Fibroblast of lung (primary cell): ENCODE measurements at regions not wholly inside any gene's neighbourhood (a gene's known extent, or its start where the extent isn't known, plus 50 kb on each side); places are given as distances from the start of the nearest gene placed in this dataset.

Experiments
- DNase-seq, 2 donors: peaks; one replicate each; pipeline versions ENCODE4 v3.0.0 to v3.0.0-alpha.2; 2010; ENCODE audit warnings: low read depth in 2 of 2
- H2AFZ ChIP-seq: 2 replicates; pipeline ENCODE4 v1.5.1; 2012; ENCODE audit warnings: low read length, control low read depth, inconsistent platforms
- H3K27ac ChIP-seq: 2 replicates; pipeline ENCODE4 v1.5.1; 2011; ENCODE audit warnings: low read length, control low read depth; ENCODE audit not compliant: insufficient read depth
- H3K27me3 ChIP-seq: 2 replicates; pipeline ENCODE4 v1.5.1; 2011; ENCODE audit warnings: mild to moderate bottlenecking, low read length; ENCODE audit not compliant: control insufficient read depth, insufficient read depth
- H3K36me3 ChIP-seq: 2 replicates; pipeline ENCODE4 v1.5.1; 2011; ENCODE audit warnings: low read length; ENCODE audit not compliant: control insufficient read depth, insufficient read depth
- H3K4me1 ChIP-seq: 2 replicates; pipeline ENCODE4 v1.5.1; 2011; ENCODE audit warnings: low read length; ENCODE audit not compliant: control insufficient read depth, insufficient read depth; ENCODE audit errors: extremely low read depth
- H3K4me2 ChIP-seq: 2 replicates; pipeline ENCODE4 v1.5.1; 2011; ENCODE audit warnings: low read length, control low read depth; ENCODE audit not compliant: insufficient read depth; ENCODE audit errors: extremely low read depth
- H3K4me3 ChIP-seq, 4 experiments: fragments of 200-600 bp in 1 of 4; sonication (generic) in 1 of 4; replicated peaks in 1 of 4; 2 replicates each; pipeline ENCODE4 v1.5.1; 2011 to 2016; ENCODE audit warnings: low read length in 4 of 4, low read depth in 3 of 4, mild to moderate bottlenecking in 3 of 4, control low read depth in 2 of 4, inconsistent platforms in 1 of 4, mixed read lengths in 1 of 4; ENCODE audit not compliant: insufficient read depth in 1 of 4; ENCODE audit errors: control extremely low read depth in 1 of 4
- H3K79me2 ChIP-seq: 2 replicates; pipeline ENCODE4 v1.5.1; 2012; ENCODE audit warnings: mild to moderate bottlenecking, low read length, inconsistent platforms; ENCODE audit not compliant: control insufficient read depth, insufficient read depth
- H3K9ac ChIP-seq: 2 replicates; pipeline ENCODE4 v1.5.1; 2011; ENCODE audit warnings: mild to moderate bottlenecking, low read length, control low read depth; ENCODE audit not compliant: insufficient read depth
- H3K9me3 ChIP-seq: 2 replicates; pipeline ENCODE4 v1.5.1; 2012; ENCODE audit warnings: low read depth, low read length; ENCODE audit not compliant: control insufficient read depth, insufficient read depth
- H4K20me1 ChIP-seq: 2 replicates; pipeline ENCODE4 v1.5.1; 2011; ENCODE audit warnings: low read length; ENCODE audit not compliant: control insufficient read depth, insufficient read depth; ENCODE audit errors: extremely low read depth
- EZH2 ChIP-seq: IDR thresholded peaks from 2 replicates; pipeline ENCODE4 v1.5.1; 2012; ENCODE audit warnings: low read length, control low read depth, mild to moderate bottlenecking; ENCODE audit errors: missing control alignments
- TF ChIP-seq, protein P1 (sequence below), 2 donors: IDR thresholded peaks in 1 of 2; conservative IDR thresholded peaks in 1 of 2; 1 replicate in 1 of 2; 2 replicates in 1 of 2; pipeline ENCODE4 v1.5.1; 2011 to 2012; ENCODE audit warnings: low read length in 2 of 2, control low read depth in 1 of 2, inconsistent platforms in 1 of 2, low read depth in 1 of 2, mild to moderate bottlenecking in 1 of 2

DNA sequence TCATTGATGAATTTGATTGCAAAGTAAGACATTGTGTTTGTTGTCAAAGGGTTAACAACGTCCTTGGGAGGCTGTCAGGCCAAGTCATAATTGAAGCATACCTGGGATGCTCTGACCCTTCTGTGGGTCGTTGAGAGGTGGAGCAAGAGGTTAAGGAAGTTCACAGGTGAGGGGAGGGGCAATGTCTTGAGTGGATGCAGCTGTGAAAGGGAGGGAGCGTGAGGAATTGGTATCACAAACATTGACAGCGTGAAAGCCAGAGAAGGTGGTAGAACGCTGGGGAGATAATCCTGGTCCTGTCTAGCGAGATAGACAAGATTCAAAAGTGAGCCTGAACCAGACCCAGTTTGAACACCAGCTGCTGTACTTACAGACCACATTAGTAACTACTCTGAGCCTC is 79.4 kb downstream of the HES1 start:
- H3K4me3 ChIP-seq: no peak overlapping the region
- no peaks in the 10 kb centered on the region for H3K9me3 ChIP-seq
- H2AFZ ChIP-seq: no peak overlapping the region
- no peak for DNase-seq
- no peaks in the 10 kb centered on the region for H3K4me1 ChIP-seq
- H3K27me3 ChIP-seq: no peaks in the 10 kb centered on the region
- TF ChIP-seq EZH2: no peak
- TF ChIP-seq, protein P1, sequence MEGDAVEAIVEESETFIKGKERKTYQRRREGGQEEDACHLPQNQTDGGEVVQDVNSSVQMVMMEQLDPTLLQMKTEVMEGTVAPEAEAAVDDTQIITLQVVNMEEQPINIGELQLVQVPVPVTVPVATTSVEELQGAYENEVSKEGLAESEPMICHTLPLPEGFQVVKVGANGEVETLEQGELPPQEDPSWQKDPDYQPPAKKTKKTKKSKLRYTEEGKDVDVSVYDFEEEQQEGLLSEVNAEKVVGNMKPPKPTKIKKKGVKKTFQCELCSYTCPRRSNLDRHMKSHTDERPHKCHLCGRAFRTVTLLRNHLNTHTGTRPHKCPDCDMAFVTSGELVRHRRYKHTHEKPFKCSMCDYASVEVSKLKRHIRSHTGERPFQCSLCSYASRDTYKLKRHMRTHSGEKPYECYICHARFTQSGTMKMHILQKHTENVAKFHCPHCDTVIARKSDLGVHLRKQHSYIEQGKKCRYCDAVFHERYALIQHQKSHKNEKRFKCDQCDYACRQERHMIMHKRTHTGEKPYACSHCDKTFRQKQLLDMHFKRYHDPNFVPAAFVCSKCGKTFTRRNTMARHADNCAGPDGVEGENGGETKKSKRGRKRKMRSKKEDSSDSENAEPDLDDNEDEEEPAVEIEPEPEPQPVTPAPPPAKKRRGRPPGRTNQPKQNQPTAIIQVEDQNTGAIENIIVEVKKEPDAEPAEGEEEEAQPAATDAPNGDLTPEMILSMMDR (conservative IDR thresholded peaks at IDR 0.05 in 1 of 2, IDR thresholded peaks at IDR 0.05 in 1 of 2; ENCODE audit: low read depth in 1 of 2, low read length in 2 of 2): no peak
- H3K79me2 ChIP-seq: no peaks in the 10 kb centered on the region
- no peak overlapping the region for H3K4me2 ChIP-seq
- H3K27ac ChIP-seq: no peak overlapping the region
- no peak overlapping the region for H3K9ac ChIP-seq
- no peaks in the 10 kb centered on the region for H4K20me1 ChIP-seq
- no peaks in the 10 kb centered on the region for H3K36me3 ChIP-seq

DNA sequence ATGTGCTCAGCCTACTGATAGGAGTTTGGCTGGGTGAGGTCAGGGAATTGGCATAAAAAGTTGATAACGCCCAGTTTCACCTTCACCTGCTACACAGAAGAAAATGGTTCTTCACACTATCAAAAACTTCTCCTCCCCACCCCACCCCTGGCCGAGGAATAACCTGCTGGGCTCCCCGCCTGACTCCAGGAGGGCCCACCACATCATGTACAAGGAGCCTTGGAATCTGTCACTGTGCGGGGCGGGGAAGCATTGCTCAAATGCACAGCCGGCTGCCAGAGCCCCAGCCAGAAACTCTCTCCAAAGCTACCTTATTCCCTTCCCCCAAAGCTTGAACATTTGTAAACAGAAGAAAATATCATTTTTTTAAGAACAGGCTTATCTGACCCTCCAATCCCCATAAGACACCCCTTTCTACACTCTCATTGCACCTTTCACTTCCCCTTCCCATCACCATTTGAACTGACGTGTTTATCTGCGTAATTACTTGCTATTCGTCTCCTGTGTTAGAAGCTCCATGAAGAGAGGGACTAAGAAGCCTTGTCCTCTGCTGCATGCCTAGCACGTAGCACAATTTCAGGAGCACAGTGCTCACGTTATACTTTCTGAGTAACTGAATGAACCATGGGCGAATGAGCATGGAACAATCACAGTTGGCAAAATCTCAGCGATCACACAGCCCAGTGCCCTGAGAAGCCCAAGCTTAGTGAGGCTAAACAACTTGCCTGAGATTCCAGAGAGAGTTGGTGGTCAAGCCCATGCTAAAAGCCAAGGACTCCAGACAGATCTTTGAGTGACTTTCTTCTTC is 82.9 kb downstream of the HES1 start:
- Histone ChIP-seq H3K27me3 (no peaks in the 10 kb centered on the region), H3K9me3 (no peaks in the 10 kb centered on the region), H3K4me3 (no peak overlapping the region), H3K4me1 (no peaks in the 10 kb centered on the region), H3K36me3 (no peaks in the 10 kb centered on the region), H3K9ac (no peak overlapping the region), H3K27ac (no peak overlapping the region), H2AFZ (no peak overlapping the region), H4K20me1 (no peaks in the 10 kb centered on the region), H3K4me2 (no peak overlapping the region), H3K79me2 (no peaks in the 10 kb centered on the region)
- DNase-seq: no peak
- no peak for TF ChIP-seq EZH2
- TF ChIP-seq, protein P1 (conservative IDR thresholded peaks at IDR 0.05 in 1 of 2, IDR thresholded peaks at IDR 0.05 in 1 of 2; ENCODE audit: low read depth in 1 of 2, low read length in 2 of 2): no peak

DNA sequence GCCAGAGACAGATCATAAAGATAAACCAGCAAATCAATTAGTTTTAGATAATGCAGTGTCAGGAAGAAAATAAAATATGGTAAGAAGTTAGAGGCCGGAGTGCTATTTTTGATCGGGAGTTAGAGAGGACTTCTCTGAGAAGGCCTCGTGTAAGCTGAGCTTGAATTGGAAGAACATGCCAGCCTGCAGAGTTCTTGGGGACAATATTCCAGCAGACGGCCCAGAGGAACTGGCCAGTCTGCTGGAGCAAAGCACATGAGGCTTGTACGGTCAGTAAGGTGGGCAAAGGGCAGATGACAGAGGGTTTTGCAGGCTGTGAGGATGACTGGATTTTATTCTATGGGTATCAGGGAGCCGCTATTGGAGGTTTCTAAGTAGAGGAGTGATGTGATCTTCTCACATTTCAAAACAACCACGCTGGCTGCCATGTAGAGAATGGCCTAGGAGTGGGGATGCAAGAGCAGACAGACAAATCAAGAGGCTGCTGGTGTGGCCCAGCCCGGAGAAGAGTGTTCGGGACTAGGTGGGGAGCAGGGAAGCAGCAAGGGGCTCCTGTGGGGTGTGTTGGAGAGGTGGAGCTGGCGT is 84.0 kb downstream of the HES1 start:
- no peaks in the 10 kb centered on the region for H3K9me3 ChIP-seq
- TF ChIP-seq EZH2: no peak
- TF ChIP-seq, protein P1 (conservative IDR thresholded peaks at IDR 0.05 in 1 of 2, IDR thresholded peaks at IDR 0.05 in 1 of 2; ENCODE audit: low read depth in 1 of 2, low read length in 2 of 2): no peak
- H3K79me2 ChIP-seq: no peaks in the 10 kb centered on the region
- no peak overlapping the region for H3K4me2 ChIP-seq
- no peak overlapping the region for H3K9ac ChIP-seq
- H4K20me1 ChIP-seq: no peaks in the 10 kb centered on the region
- H3K27me3 ChIP-seq: no peaks in the 10 kb centered on the region
- no peak overlapping the region for H2AFZ ChIP-seq
- H3K4me3 ChIP-seq: no peak overlapping the region
- no peaks in the 10 kb centered on the region for H3K36me3 ChIP-seq
- no peak for DNase-seq
- no peaks in the 10 kb centered on the region for H3K4me1 ChIP-seq
- no peak overlapping the region for H3K27ac ChIP-seq
